ENCODE measurements at regions not wholly inside any gene's neighbourhood (a gene's known extent, or its start where the extent isn't known, plus 50 kb on each side); places are given as distances from the start of the nearest gene placed in this dataset.

DNA sequence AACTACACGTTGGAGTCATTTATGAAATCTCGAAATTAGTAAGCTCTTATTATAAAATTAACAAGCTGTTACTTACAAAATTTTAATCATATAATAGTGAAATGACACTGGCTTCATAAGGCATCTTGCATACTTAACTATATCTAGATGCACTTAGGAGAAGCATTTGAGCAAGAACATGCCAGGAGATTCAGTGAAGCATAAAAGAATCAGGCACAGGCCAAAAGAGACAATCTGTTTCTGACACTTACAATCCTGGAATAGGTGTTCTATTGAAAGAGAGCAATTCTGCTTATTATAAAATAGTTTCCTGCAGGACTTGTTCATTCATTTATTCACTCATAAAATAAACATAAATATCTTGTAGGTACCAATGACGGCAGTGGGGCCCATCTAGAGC, 1152.2 kb upstream of the CDH6 start:
- intact Hi-C loops (cut with micrococcal nuclease) = no loop called here
- no peaks in the 10 kb centered on the region for H3K79me2 ChIP-seq (ENCODE audit: control insufficient read depth, insufficient read depth, low read length)
- TF ChIP-seq EZH2 (IDR thresholded peaks at IDR 0.05; ENCODE audit: borderline replicate concordance, low read depth, low read length, severe bottlenecking) (no peak), JUN (IDR thresholded peaks at IDR 0.05; ENCODE audit: borderline replicate concordance, insufficient read depth, insufficient read length, low read depth) (no peak), GATA2 (IDR thresholded peaks at IDR 0.05; ENCODE audit: insufficient read depth, insufficient read length, low read depth, low read length) (no peak), MYC (IDR thresholded peaks at IDR 0.05; ENCODE audit: low read depth, low read length) (no peak), POLR2A (IDR thresholded peaks at IDR 0.05; ENCODE audit: low read depth, low read length) (no peak), FOS (IDR thresholded peaks at IDR 0.05; ENCODE audit: borderline replicate concordance, insufficient read depth, low read length) (no peak), POLR2AphosphoS5 (IDR thresholded peaks at IDR 0.05; ENCODE audit: insufficient read depth, low read depth, low read length) (no peak)
- TF ChIP-seq, protein P1, sequence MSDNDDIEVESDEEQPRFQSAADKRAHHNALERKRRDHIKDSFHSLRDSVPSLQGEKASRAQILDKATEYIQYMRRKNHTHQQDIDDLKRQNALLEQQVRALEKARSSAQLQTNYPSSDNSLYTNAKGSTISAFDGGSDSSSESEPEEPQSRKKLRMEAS (IDR thresholded peaks at IDR 0.05; ENCODE audit: insufficient read depth, insufficient read length) = no peak
- TF ChIP-seq, protein P2, sequence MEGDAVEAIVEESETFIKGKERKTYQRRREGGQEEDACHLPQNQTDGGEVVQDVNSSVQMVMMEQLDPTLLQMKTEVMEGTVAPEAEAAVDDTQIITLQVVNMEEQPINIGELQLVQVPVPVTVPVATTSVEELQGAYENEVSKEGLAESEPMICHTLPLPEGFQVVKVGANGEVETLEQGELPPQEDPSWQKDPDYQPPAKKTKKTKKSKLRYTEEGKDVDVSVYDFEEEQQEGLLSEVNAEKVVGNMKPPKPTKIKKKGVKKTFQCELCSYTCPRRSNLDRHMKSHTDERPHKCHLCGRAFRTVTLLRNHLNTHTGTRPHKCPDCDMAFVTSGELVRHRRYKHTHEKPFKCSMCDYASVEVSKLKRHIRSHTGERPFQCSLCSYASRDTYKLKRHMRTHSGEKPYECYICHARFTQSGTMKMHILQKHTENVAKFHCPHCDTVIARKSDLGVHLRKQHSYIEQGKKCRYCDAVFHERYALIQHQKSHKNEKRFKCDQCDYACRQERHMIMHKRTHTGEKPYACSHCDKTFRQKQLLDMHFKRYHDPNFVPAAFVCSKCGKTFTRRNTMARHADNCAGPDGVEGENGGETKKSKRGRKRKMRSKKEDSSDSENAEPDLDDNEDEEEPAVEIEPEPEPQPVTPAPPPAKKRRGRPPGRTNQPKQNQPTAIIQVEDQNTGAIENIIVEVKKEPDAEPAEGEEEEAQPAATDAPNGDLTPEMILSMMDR (IDR thresholded peaks at IDR 0.05; ENCODE audit: extremely low read depth in 1 of 2, insufficient read depth in 1 of 2, low read depth in 1 of 2, low read length in 2 of 2) = no peak
- H2AFZ ChIP-seq (ENCODE audit: low read depth, low read length) = no peak overlapping the region
- POLR2A ChIA-PET = no interaction called here
- H3K4me2 ChIP-seq (ENCODE audit: insufficient read depth, low read length) = no peak overlapping the region
- no peak overlapping the region for H3K9ac ChIP-seq (replicated peaks; ENCODE audit: extremely low read depth, insufficient read depth, low read length)
- FAIRE-seq = no peak
- no TSS peak for BruUV-seq (replicated peaks)
- peaks cover 6% of the 10 kb centered on the region for H3K9me3 ChIP-seq (replicated peaks; ENCODE audit: control insufficient read depth, insufficient read depth, low read length)
- dilution Hi-C loops (cut with MboI; ENCODE audit: extremely low pct_ligation_motif_present, low sequenced_read_pairs) = no loop called here
- H3K4me3 ChIP-seq (replicated peaks in 1 of 3; ENCODE audit: insufficient read depth in 1 of 3, low read depth in 1 of 3, low read length in 3 of 3) = no peak overlapping the region
- no peaks in the 10 kb centered on the region for H3K36me3 ChIP-seq (ENCODE audit: control insufficient read depth in 2 of 2, extremely low read depth in 1 of 2, insufficient read depth in 2 of 2, low read length in 2 of 2)
- H4K20me1 ChIP-seq (replicated peaks; ENCODE audit: control insufficient read depth, extremely low read depth, insufficient read depth, low read length) = no peaks in the 10 kb centered on the region
- DNase-seq (ENCODE audit: low read depth, low spot score) = no peak
- H3K9me1 ChIP-seq (replicated peaks; ENCODE audit: control insufficient read depth, extremely low read depth, insufficient read depth, low read length) = no peaks in the 10 kb centered on the region
- no peaks in the 10 kb centered on the region for H3K27me3 ChIP-seq (ENCODE audit: control insufficient read depth in 2 of 2, insufficient read depth in 2 of 2, low read length in 2 of 2)
- CTCF ChIA-PET = no interaction called here
- no peak overlapping the region for H3K27ac ChIP-seq (ENCODE audit: insufficient read depth, low read depth, low read length)
- no peaks in the 10 kb centered on the region for H3K4me1 ChIP-seq (ENCODE audit: control insufficient read depth, extremely low read depth, insufficient read depth, low read length)

All from endothelial cell of umbilical vein (primary cell).